ENCODE measurements at regions not wholly inside any gene's neighbourhood (a gene's known extent, or its start where the extent isn't known, plus 50 kb on each side); places are given as distances from the start of the nearest gene placed in this dataset.

DNA sequence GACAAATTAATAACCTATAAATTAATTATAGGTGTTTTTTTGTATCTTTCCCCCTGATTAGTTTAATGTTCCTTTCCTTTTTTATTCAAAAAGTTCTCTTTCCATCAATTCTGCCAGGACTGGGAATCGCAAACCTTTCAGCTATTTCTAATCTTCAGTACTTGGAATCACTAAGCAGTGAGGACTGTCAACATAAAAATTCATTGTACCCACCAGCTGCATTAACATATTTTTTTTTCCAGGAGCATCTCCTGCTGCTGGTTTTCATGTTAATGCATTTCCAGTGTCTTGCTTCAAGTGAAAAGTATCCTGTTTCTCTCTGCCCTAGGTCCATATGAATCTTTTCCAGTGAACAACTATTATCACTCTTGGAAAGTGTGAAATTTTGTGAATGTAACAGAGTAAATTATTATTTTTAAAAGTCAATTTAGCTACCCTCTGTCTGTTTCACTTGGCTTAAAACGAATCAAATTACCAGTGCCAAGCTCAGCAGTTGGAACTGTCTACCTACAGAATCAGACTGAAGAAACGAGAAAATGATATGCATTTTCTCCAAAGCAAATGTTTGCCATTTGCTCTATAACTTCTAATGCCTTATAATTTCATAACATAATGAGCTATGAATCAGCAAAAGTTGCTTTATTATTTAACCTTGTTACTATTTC is 804.4 kb downstream of the EPHA4 start:
- TF ChIP-seq, protein P1, sequence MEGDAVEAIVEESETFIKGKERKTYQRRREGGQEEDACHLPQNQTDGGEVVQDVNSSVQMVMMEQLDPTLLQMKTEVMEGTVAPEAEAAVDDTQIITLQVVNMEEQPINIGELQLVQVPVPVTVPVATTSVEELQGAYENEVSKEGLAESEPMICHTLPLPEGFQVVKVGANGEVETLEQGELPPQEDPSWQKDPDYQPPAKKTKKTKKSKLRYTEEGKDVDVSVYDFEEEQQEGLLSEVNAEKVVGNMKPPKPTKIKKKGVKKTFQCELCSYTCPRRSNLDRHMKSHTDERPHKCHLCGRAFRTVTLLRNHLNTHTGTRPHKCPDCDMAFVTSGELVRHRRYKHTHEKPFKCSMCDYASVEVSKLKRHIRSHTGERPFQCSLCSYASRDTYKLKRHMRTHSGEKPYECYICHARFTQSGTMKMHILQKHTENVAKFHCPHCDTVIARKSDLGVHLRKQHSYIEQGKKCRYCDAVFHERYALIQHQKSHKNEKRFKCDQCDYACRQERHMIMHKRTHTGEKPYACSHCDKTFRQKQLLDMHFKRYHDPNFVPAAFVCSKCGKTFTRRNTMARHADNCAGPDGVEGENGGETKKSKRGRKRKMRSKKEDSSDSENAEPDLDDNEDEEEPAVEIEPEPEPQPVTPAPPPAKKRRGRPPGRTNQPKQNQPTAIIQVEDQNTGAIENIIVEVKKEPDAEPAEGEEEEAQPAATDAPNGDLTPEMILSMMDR (IDR thresholded peaks at IDR 0.05), result no peak
- no peak for TF ChIP-seq ZFX (IDR thresholded peaks at IDR 0.05; ENCODE audit: borderline replicate concordance)

Measured in 22Rv1 (cell line).